Adrenal gland (tissue), 5 donors: ENCODE measurements at regions not wholly inside any gene's neighbourhood (a gene's known extent, or its start where the extent isn't known, plus 50 kb on each side); places are given as distances from the start of the nearest gene placed in this dataset.

ENCODE experiments used
- CTCF ChIP-seq, 6 experiments: fragments of 450-650 bp in 4 of 6; fragments of 200-600 bp in 2 of 6; sonication (generic) in 1 of 6; IDR thresholded peaks; 1 replicate in 5 of 6; 2 replicates in 1 of 6; pipeline versions ENCODE4 v1.5.1 to v1.8.0; 2016 to 2021; ENCODE audit warnings: antibody characterized with exemption in 6 of 6, mild to moderate bottlenecking in 2 of 6, moderate library complexity in 1 of 6
- POLR2A ChIP-seq, 2 donors: fragments of 450-650 bp; IDR thresholded peaks; one replicate each; pipeline ENCODE4 v1.6.1; 2017; ENCODE audit warnings: antibody characterized with exemption in 2 of 2, mild to moderate bottlenecking in 2 of 2, moderate library complexity in 1 of 2
- donor health status: DM: no; HTN: no; CAD: no.

GRCh38 chr14:44010595-44010994 is 496.5 kb downstream of the FSCB start:
- TF ChIP-seq CTCF (IDR thresholded peaks at IDR 0.05) (no peak), POLR2A (IDR thresholded peaks at IDR 0.05) (no peak)
